Endothelial cell of umbilical vein (primary cell): ENCODE measurements at regions not wholly inside any gene's neighbourhood (a gene's known extent, or its start where the extent isn't known, plus 50 kb on each side); places are given as distances from the start of the nearest gene placed in this dataset.

ENCODE experiments used
- POLR2AphosphoS5 ChIP-seq: IDR thresholded peaks from 2 replicates; pipeline ENCODE4 v1.6.1; 2012; ENCODE audit warnings: low read depth, mild to moderate bottlenecking, control low read depth, low read length, moderate library complexity; ENCODE audit not compliant: insufficient read depth
- TF ChIP-seq, protein P1 (sequence below), 2 donors: IDR thresholded peaks; 1 replicate in 1 of 2; 2 replicates in 1 of 2; pipeline ENCODE4 v1.5.1; 2011; ENCODE audit warnings: low read length in 2 of 2, mild to moderate bottlenecking in 2 of 2, moderate library complexity in 2 of 2, control low read depth in 1 of 2, inconsistent platforms in 1 of 2, low read depth in 1 of 2; ENCODE audit not compliant: insufficient read depth in 1 of 2; ENCODE audit errors: extremely low read depth in 1 of 2

DNA sequence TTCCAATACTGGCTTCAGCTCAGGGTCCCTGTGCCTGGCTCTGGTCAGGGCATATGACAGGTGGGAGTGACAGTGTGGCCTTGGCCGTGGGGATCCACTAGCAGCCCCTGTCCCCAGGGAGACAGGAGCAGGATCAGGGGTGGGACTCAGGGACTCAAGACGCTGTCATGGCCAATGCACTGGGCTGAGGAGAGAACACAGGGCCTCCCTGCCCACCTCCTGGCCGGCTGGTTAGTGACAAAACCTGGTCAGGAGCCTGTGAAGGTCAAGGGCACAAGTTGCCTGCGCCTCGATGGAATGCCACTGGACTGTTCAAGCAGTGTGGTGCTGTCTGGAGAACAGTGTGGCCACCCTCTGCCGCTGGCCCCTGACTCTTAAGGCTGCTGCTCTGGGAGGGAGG is 86.8 kb downstream of the OLFM1 start:
- TF ChIP-seq POLR2AphosphoS5: no peak
- TF ChIP-seq, protein P1, sequence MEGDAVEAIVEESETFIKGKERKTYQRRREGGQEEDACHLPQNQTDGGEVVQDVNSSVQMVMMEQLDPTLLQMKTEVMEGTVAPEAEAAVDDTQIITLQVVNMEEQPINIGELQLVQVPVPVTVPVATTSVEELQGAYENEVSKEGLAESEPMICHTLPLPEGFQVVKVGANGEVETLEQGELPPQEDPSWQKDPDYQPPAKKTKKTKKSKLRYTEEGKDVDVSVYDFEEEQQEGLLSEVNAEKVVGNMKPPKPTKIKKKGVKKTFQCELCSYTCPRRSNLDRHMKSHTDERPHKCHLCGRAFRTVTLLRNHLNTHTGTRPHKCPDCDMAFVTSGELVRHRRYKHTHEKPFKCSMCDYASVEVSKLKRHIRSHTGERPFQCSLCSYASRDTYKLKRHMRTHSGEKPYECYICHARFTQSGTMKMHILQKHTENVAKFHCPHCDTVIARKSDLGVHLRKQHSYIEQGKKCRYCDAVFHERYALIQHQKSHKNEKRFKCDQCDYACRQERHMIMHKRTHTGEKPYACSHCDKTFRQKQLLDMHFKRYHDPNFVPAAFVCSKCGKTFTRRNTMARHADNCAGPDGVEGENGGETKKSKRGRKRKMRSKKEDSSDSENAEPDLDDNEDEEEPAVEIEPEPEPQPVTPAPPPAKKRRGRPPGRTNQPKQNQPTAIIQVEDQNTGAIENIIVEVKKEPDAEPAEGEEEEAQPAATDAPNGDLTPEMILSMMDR (IDR thresholded peaks at IDR 0.05; ENCODE audit: extremely low read depth in 1 of 2, insufficient read depth in 1 of 2, low read depth in 1 of 2, low read length in 2 of 2): no peak
